HT-29 (cell line): ENCODE measurements at regions not wholly inside any gene's neighbourhood (a gene's known extent, or its start where the extent isn't known, plus 50 kb on each side); places are given as distances from the start of the nearest gene placed in this dataset.

Experiments used
- DNase-seq: peaks from one replicate; pipeline ENCODE4 v3.0.0-alpha.2; 2015; ENCODE audit warnings: low spot score

- no peak for DNase-seq
Observed at GRCh38 chr7:116418524-116418923, 81.0 kb upstream of the CAV2 start.

- DNase-seq: no peak
Observed at GRCh38 chr7:116420003-116420402, 79.5 kb upstream of the CAV2 start.

- no peak for DNase-seq
Observed at GRCh38 chr7:116421298-116421697, 78.2 kb upstream of the CAV2 start.

GRCh38 chr7:116422683-116423082, 76.9 kb upstream of the CAV2 start:
- DNase-seq: no peak

- peak; percentile 68 for DNase-seq
Observed at GRCh38 chr7:116423499-116423898, 76.0 kb upstream of the CAV2 start.

GRCh38 chr7:116425647-116426209, 73.8 kb upstream of the CAV2 start:
- no peak for DNase-seq

- DNase-seq: peak; percentile 88
Observed at GRCh38 chr7:116426428-116427156, 72.9 kb upstream of the CAV2 start.

GRCh38 chr7:116429986-116430619, 69.4 kb upstream of the CAV2 start:
- no peak for DNase-seq

GRCh38 chr7:116431787-116432526, 67.6 kb upstream of the CAV2 start:
- DNase-seq: no peak

GRCh38 chr7:116432527-116432916, 67.0 kb upstream of the CAV2 start:
- no peak for DNase-seq

- DNase-seq: no peak
Observed at GRCh38 chr7:116433246-116433645, 66.3 kb upstream of the CAV2 start.

- DNase-seq: no peak
Observed at GRCh38 chr7:116434820-116435341, 64.7 kb upstream of the CAV2 start.

GRCh38 chr7:116436305-116436826, 63.2 kb upstream of the CAV2 start:
- no peak for DNase-seq

GRCh38 chr7:116438267-116438666, 61.3 kb upstream of the CAV2 start:
- DNase-seq: peak; percentile 64

- no peak for DNase-seq
Observed at GRCh38 chr7:116439005-116439404, 60.5 kb upstream of the CAV2 start.

- no peak for DNase-seq
Observed at GRCh38 chr7:116439841-116440549, 59.5 kb upstream of the CAV2 start.

GRCh38 chr7:116441534-116441933, 58.0 kb upstream of the CAV2 start:
- no peak for DNase-seq

- peak; percentile 73 for DNase-seq
Observed at GRCh38 chr7:116443101-116443523, 56.4 kb upstream of the CAV2 start.

- no peak for DNase-seq
Observed at GRCh38 chr7:116443646-116444045, 55.9 kb upstream of the CAV2 start.

- DNase-seq: no peak
Observed at GRCh38 chr7:116445447-116446211, 53.9 kb upstream of the CAV2 start.
